ENCODE measurements at regions not wholly inside any gene's neighbourhood (a gene's known extent, or its start where the extent isn't known, plus 50 kb on each side); places are given as distances from the start of the nearest gene placed in this dataset.
"Not testable (repeated sequence)": the region's sequence is repeated elsewhere in the genome, so short reads cannot be mapped to it uniquely, and the experiment has no call there.

- Histone ChIP-seq H3K27me3 (ENCODE audit: insufficient read depth, low read depth, low read length) (no peaks in the 10 kb centered on the region), H3K9me2 (ENCODE audit: insufficient read depth, low read length) (no peaks in the 10 kb centered on the region), H3K4me3 (ENCODE audit: low read length) (no peak overlapping the region), H3K36me3 (ENCODE audit: insufficient read depth, low read length) (no peaks in the 10 kb centered on the region), H3K4me2 (ENCODE audit: low read length) (no peak overlapping the region), H3K9ac (ENCODE audit: low read length) (no peak overlapping the region), H3F3A (ENCODE audit: insufficient read depth, low read length, poor library complexity, severe bottlenecking) (no peaks in the 10 kb centered on the region), H4K20me1 (ENCODE audit: insufficient read depth) (no peaks in the 10 kb centered on the region), H3K27ac (ENCODE audit: low read length) (no peak overlapping the region), H3K79me2 (replicated peaks; ENCODE audit: insufficient read depth, low read length) (no peaks in the 10 kb centered on the region), H3K9me3 (ENCODE audit: low read length) (peaks cover 3% of the 10 kb centered on the region), H2AFZ (ENCODE audit: low read depth, low read length) (no peak overlapping the region)
- TF ChIP-seq MXI1 (conservative IDR thresholded peaks at IDR 0.05; ENCODE audit: poor library complexity, severe bottlenecking) (no peak), CTCF (IDR thresholded peaks at IDR 0.05; ENCODE audit: poor library complexity, severe bottlenecking) (no peak), REST (IDR thresholded peaks at IDR 0.05; ENCODE audit: borderline replicate concordance) (no peak), EZH2 (IDR thresholded peaks at IDR 0.05; ENCODE audit: borderline replicate concordance, insufficient read depth, low read length, poor library complexity, severe bottlenecking) (no peak), SMC3 (conservative IDR thresholded peaks at IDR 0.05; ENCODE audit: poor library complexity) (no peak), TAF1 (IDR thresholded peaks at IDR 0.05; ENCODE audit: low read depth) (no peak), POLR2AphosphoS5 (IDR thresholded peaks at IDR 0.05) (no peak), EP300 (conservative IDR thresholded peaks at IDR 0.05; ENCODE audit: poor library complexity, severe bottlenecking) (no peak), RAD21 (conservative IDR thresholded peaks at IDR 0.05) (no peak)
Observed at GRCh38 chr15:20407553-20407952, 134.0 kb downstream of the GOLGA6L6 start.

GRCh38 chr15:20404571-20404970, 137.0 kb downstream of the GOLGA6L6 start:
- H3K9ac ChIP-seq (ENCODE audit: low read length); H3K4me2 ChIP-seq (ENCODE audit: low read length); H4K20me1 ChIP-seq (ENCODE audit: insufficient read depth); H3K4me3 ChIP-seq (ENCODE audit: low read length); H3K36me3 ChIP-seq (ENCODE audit: insufficient read depth, low read length); H3K9me2 ChIP-seq (ENCODE audit: insufficient read depth, low read length); H2AFZ ChIP-seq (ENCODE audit: low read depth, low read length); H3K79me2 ChIP-seq (replicated peaks; ENCODE audit: insufficient read depth, low read length); H3K27ac ChIP-seq (ENCODE audit: low read length); H3K27me3 ChIP-seq (ENCODE audit: insufficient read depth, low read depth, low read length); H3F3A ChIP-seq (ENCODE audit: insufficient read depth, low read length, poor library complexity, severe bottlenecking); H3K9me3 ChIP-seq (ENCODE audit: low read length): not testable (repeated sequence)

GRCh38 chr15:20402586-20402985, 139.0 kb downstream of the GOLGA6L6 start:
- not testable (repeated sequence) for H3K79me2 ChIP-seq (replicated peaks; ENCODE audit: insufficient read depth, low read length); H3K9me2 ChIP-seq (ENCODE audit: insufficient read depth, low read length); H3K9me3 ChIP-seq (ENCODE audit: low read length); H3K4me3 ChIP-seq (ENCODE audit: low read length); H3K4me2 ChIP-seq (ENCODE audit: low read length); H4K20me1 ChIP-seq (ENCODE audit: insufficient read depth); H3K27ac ChIP-seq (ENCODE audit: low read length); H3K27me3 ChIP-seq (ENCODE audit: insufficient read depth, low read depth, low read length); H2AFZ ChIP-seq (ENCODE audit: low read depth, low read length); H3F3A ChIP-seq (ENCODE audit: insufficient read depth, low read length, poor library complexity, severe bottlenecking); H3K36me3 ChIP-seq (ENCODE audit: insufficient read depth, low read length); H3K9ac ChIP-seq (ENCODE audit: low read length)

- H3K9me3 ChIP-seq (ENCODE audit: low read length); H2AFZ ChIP-seq (ENCODE audit: low read depth, low read length); H3F3A ChIP-seq (ENCODE audit: insufficient read depth, low read length, poor library complexity, severe bottlenecking); H3K4me2 ChIP-seq (ENCODE audit: low read length); H3K27ac ChIP-seq (ENCODE audit: low read length); H3K4me3 ChIP-seq (ENCODE audit: low read length); H3K36me3 ChIP-seq (ENCODE audit: insufficient read depth, low read length); H3K79me2 ChIP-seq (replicated peaks; ENCODE audit: insufficient read depth, low read length); H3K9me2 ChIP-seq (ENCODE audit: insufficient read depth, low read length); H3K27me3 ChIP-seq (ENCODE audit: insufficient read depth, low read depth, low read length); H4K20me1 ChIP-seq (ENCODE audit: insufficient read depth); H3K9ac ChIP-seq (ENCODE audit: low read length): not testable (repeated sequence)
Observed at GRCh38 chr15:20401058-20401457, 140.5 kb downstream of the GOLGA6L6 start.

- H3K27me3 ChIP-seq (ENCODE audit: insufficient read depth, low read depth, low read length); H3K9me2 ChIP-seq (ENCODE audit: insufficient read depth, low read length); H3K79me2 ChIP-seq (replicated peaks; ENCODE audit: insufficient read depth, low read length); H3F3A ChIP-seq (ENCODE audit: insufficient read depth, low read length, poor library complexity, severe bottlenecking); H2AFZ ChIP-seq (ENCODE audit: low read depth, low read length); H3K4me2 ChIP-seq (ENCODE audit: low read length); H3K4me3 ChIP-seq (ENCODE audit: low read length); H3K9ac ChIP-seq (ENCODE audit: low read length); H3K27ac ChIP-seq (ENCODE audit: low read length); H3K36me3 ChIP-seq (ENCODE audit: insufficient read depth, low read length); H4K20me1 ChIP-seq (ENCODE audit: insufficient read depth); H3K9me3 ChIP-seq (ENCODE audit: low read length): not testable (repeated sequence)
Observed at GRCh38 chr15:20398680-20399079, 142.9 kb downstream of the GOLGA6L6 start.

Data from neural cell (in vitro differentiated cells).